ENCODE measurements at regions not wholly inside any gene's neighbourhood (a gene's known extent, or its start where the extent isn't known, plus 50 kb on each side); places are given as distances from the start of the nearest gene placed in this dataset.
"Not testable (repeated sequence)": the region's sequence is repeated elsewhere in the genome, so short reads cannot be mapped to it uniquely, and the experiment has no call there.

DNA sequence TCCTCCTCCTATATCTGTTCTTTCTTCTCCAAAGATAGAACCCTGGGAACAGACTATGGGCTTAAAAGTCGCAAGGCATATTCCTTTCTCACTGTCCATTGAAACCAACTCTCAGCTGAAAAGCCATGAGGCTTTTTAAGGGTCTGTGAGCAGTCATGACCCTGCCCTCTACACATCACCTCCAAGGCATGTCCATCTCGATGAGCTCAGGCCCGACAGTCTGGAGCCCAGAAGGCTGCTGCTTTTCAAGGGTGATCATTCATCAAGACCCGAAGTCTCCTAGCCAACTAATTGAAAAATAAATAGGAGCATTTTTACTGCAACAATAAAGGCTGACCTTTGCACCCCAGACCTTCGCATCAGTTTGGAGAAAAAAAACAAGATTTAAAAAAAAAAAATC, 378.8 kb upstream of the NRSN1 start:
- no peak for DNase-seq (ENCODE audit: low read depth, low spot score)

GRCh38 chr6:23752414-23752813, 373.6 kb upstream of the NRSN1 start:
- DNase-seq (ENCODE audit: low read depth, low spot score): no peak

DNA sequence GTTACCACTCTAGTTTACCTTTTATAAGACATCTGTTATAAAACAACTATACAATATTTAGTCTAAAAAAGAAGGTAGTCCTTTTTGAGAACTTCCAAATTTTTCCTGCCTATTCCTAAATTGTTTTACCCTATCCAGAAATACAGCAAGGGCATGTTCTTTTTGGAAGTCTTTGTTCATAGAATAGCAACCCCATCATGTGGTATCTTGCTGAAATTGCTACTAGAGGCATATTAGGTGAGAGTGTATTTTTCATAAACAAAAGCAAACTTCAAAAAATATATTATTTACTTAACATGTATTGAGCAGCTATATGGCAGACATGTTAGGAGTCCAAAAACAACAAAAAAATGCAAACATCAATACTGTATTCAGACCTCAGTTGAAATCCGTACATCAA, 371.8 kb upstream of the NRSN1 start:
- DNase-seq (ENCODE audit: low read depth, low spot score): no peak

- DNase-seq (ENCODE audit: low read depth, low spot score): no peak
These were observed 350.9 kb upstream of the NRSN1 start for GRCh38 chr6:23775127-23775526.

- no peak for DNase-seq (ENCODE audit: low read depth, low spot score)
These were observed 342.1 kb upstream of the NRSN1 start for GRCh38 chr6:23783901-23784300.

DNA sequence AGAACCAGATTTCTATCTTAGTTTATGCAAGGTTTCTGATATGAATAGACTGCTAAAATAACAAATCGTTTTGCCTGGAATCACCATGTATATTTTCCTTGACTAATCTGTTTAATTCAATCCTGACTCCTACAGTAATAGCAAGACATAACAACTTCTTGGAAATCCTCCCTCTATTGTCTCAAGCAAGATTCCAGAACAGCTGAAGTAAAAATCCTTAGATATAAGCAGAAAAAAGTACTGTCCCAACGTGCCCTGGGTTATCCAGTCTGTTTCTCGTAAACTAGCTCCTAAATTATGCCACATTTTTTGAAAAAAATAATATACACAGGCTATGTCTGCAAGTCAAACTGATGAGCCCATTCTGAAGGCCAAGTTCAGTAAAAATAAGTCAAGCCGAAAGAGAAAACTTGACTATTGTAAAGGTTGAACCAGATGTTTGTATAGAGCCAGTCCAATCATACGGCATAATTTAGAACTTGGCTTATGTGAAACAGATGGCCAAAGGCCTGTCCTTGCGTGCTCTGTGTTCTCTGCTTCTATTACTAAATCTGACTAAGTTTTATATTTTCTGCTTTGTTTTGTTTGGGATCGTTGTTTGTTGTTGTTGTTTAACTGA, 341.6 kb upstream of the NRSN1 start:
- DNase-seq (ENCODE audit: low read depth, low spot score): no peak

GRCh38 chr6:23790756-23791155, 335.3 kb upstream of the NRSN1 start:
- no peak for DNase-seq (ENCODE audit: low read depth, low spot score)

- DNase-seq (ENCODE audit: low read depth, low spot score): no peak
These were observed 329.0 kb upstream of the NRSN1 start for GRCh38 chr6:23797041-23797440.

DNA sequence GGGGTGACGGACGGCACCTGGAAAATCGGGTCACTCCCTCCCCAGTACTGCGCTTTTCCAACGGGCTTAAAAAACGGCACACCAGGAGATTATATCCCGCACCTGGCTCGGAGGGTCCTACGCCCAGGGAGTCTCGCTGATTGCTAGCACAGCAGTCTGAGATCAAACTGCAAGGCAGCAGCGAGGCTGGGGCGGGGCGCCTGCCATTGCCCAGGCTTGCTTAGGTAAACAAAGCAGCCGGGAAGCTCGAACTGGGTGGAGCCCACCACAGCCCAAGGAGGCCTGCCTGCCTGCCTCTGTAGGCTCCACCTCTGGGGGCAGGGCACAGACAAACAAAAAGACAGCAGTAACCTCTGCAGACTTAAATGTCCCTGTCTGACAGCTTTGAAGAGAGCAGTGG, 321.7 kb upstream of the NRSN1 start:
- DNase-seq (ENCODE audit: low read depth, low spot score): not testable (repeated sequence)

- DNase-seq (ENCODE audit: low read depth, low spot score): not testable (repeated sequence)
These were observed 304.9 kb upstream of the NRSN1 start for GRCh38 chr6:23821141-23821540.

GRCh38 chr6:23823421-23823820, 302.6 kb upstream of the NRSN1 start:
- no peak for DNase-seq (ENCODE audit: low read depth, low spot score)

GRCh38 chr6:23826572-23826971, 299.4 kb upstream of the NRSN1 start:
- DNase-seq (ENCODE audit: low read depth, low spot score): no peak

GRCh38 chr6:23828861-23829260, 297.2 kb upstream of the NRSN1 start:
- DNase-seq (ENCODE audit: low read depth, low spot score): no peak

DNA sequence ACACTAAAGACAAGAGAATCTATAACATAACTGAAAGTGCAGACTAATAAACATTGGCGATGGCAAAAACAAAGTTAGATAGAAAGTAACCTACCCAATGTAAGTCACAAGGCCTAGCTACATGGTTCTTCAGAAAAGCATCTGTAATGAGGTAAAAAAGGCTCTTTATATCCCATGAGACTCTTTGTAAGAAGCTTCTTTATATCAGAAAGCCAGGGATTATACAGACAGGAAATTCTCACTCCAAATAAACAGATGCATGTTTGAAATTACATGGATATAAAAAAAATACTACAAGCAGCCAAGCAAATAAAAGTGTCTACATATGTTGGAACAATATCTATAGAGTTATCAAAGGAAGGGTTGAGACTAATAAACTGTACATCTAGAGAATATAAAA, 284.9 kb upstream of the NRSN1 start:
- DNase-seq (ENCODE audit: low read depth, low spot score): no peak

DNA sequence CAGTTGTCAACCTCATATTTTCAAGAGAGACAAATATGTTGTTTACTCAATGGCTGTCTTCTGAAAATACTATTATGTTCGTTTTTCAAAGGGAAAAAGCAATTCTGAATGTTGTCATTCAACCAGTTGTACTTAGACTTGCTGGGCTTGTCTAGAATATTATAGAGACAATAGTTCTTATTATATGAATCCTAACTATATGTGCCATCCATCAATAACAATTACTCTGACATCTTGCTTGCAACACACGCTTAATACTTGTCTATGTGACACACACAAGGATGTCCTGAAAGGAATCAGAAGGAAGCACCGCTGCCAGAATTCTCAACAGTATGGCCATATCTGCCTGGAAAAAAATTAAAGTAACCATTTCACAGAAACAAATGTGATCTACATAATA, 283.3 kb upstream of the NRSN1 start:
- DNase-seq (ENCODE audit: low read depth, low spot score): no peak

GRCh38 chr6:23851522-23851921, 274.5 kb upstream of the NRSN1 start:
- no peak for DNase-seq (ENCODE audit: low read depth, low spot score)

DNA sequence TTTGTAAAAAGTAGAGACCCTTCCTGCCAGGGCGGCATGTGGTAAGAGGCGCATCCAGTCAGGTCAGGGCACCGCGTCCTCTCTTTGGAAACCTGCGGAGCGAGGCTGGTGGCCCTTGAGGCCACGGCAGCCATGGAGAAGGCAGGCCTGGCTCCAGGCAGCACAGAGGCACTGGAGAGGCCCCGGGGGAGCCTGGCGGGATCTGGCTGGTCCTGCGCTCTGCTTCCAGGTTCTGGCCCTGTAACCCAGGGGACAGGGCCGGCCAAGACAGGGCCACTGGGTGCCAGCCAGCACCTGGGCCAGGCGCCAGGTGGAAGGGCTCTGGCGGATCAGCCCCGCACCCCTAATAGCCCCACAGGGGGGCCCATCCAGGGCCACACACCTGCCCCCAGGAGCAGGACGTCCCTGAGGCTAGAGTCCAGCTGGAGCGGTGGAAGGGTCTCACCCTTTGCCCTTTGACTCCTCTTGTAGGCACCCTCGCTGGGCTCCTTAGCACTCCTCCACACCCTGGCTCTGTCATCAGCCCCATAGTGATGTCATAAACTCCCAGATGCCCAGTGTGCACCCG, 272.4 kb upstream of the NRSN1 start:
- DNase-seq (ENCODE audit: low read depth, low spot score): not testable (repeated sequence)

GRCh38 chr6:23854154-23854553, 271.9 kb upstream of the NRSN1 start:
- not testable (repeated sequence) for DNase-seq (ENCODE audit: low read depth, low spot score)

GRCh38 chr6:23855497-23856116, 270.4 kb upstream of the NRSN1 start:
- no peak for DNase-seq (ENCODE audit: low read depth, low spot score)

DNA sequence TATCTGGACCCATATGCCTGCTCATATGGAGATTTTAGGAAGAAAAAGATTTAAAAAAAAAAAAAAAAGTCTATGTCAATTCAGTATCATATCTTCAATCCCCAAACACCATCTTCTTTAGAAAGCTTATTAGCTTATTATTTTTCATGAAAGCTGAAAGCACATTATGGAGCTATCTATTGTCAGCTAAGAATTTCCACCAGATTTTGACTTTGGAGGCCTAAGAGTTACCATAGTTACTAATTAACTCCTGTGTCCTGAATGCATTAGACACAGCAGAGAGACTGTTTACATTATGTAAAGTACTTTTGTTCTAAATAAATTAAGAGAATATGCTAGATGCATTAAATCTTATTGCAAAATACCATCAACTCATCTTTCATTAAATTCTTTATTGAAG, 255.5 kb upstream of the NRSN1 start:
- no peak for DNase-seq (ENCODE audit: low read depth, low spot score)

- no peak for DNase-seq (ENCODE audit: low read depth, low spot score)
These were observed 252.9 kb upstream of the NRSN1 start for GRCh38 chr6:23873161-23873560.

DNA sequence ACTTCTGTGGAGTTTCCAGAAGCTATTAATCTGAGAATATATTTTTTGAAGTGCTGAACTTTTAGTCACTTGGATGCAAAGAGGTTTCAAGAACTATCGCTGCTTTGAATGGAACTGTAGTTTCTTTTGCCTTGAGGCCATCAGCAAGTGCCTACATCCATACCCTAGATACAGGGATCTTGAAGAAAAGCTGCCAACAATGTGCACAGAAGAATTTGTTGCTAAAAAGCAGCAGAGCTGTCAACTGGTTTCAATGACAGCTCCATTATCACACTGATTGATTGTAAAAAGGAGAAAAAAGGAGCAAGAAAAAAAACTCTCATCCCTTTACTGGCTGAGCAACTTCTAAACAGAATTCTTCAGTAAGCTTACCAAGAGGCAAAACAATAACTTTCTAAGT, 251.0 kb upstream of the NRSN1 start:
- no peak for DNase-seq (ENCODE audit: low read depth, low spot score)

DNA sequence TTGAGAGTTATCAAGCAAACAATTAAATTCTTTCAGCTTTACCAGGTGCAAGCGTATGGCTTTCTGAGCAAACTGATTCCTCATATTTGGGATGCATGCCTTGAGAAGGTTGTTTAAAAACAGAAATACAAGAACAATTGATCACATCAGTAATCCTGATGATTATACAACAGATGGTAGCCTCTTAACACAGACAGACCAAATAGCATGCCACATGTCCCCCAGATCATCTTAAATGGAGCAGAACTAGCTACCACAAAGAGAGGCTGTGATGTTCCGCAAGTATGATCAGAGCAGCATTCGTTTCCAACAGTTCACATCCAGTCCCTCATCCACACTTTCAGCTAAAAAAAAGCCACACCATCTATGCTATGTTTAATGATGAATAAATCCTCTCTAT, 246.2 kb upstream of the NRSN1 start:
- no peak for DNase-seq (ENCODE audit: low read depth, low spot score)

Data from ELF-1 (cell line).